Duodenal mucosa (tissue), 2 donors: ENCODE measurements at regions not wholly inside any gene's neighbourhood (a gene's known extent, or its start where the extent isn't known, plus 50 kb on each side); places are given as distances from the start of the nearest gene placed in this dataset.

Source experiments
- H3K27ac ChIP-seq: one replicate; pipeline ENCODE4 v1.7.0; 2013; ENCODE audit warnings: low read depth, low read length
- H3K27me3 ChIP-seq, 2 donors: one replicate each; pipeline ENCODE4 v1.7.0; 2013; ENCODE audit warnings: low read length in 2 of 2, control low read depth in 1 of 2; ENCODE audit not compliant: insufficient read depth in 2 of 2, control insufficient read depth in 1 of 2
- H3K36me3 ChIP-seq, 2 donors: one replicate each; pipeline ENCODE4 v1.7.0; 2013; ENCODE audit warnings: low read length in 2 of 2, control low read depth in 1 of 2; ENCODE audit not compliant: insufficient read depth in 2 of 2, control insufficient read depth in 1 of 2
- H3K4me1 ChIP-seq, 2 donors: one replicate each; pipeline ENCODE4 v1.7.0; 2013; ENCODE audit warnings: low read length in 2 of 2, control low read depth in 1 of 2; ENCODE audit not compliant: insufficient read depth in 2 of 2, control insufficient read depth in 1 of 2
- H3K4me3 ChIP-seq, 2 donors: one replicate each; pipeline ENCODE4 v1.7.0; 2013; ENCODE audit warnings: low read length in 2 of 2, low read depth in 1 of 2
- H3K9ac ChIP-seq, 2 donors: one replicate each; pipeline ENCODE4 v1.7.0; 2013; ENCODE audit warnings: low read length in 2 of 2, low read depth in 1 of 2
- H3K9me3 ChIP-seq, 2 donors: one replicate each; pipeline ENCODE4 v1.7.0; 2013; ENCODE audit warnings: low read length in 2 of 2, control low read depth in 1 of 2; ENCODE audit not compliant: control insufficient read depth in 1 of 2

GRCh38 chr11:36807871-36808270, 209.8 kb upstream of the RAG2 start:
- H3K27me3 ChIP-seq: no peaks in the 10 kb centered on the region
- no peak overlapping the region for H3K27ac ChIP-seq
- no peak overlapping the region for H3K4me3 ChIP-seq
- H3K9me3 ChIP-seq: no peaks in the 10 kb centered on the region
- no peak overlapping the region for H3K9ac ChIP-seq
- H3K4me1 ChIP-seq: no peaks in the 10 kb centered on the region
- no peaks in the 10 kb centered on the region for H3K36me3 ChIP-seq

GRCh38 chr11:36803084-36803483, 205.0 kb upstream of the RAG2 start:
- H3K4me1 ChIP-seq: no peaks in the 10 kb centered on the region
- H3K9me3 ChIP-seq: no peaks in the 10 kb centered on the region
- no peaks in the 10 kb centered on the region for H3K36me3 ChIP-seq
- H3K27me3 ChIP-seq: no peaks in the 10 kb centered on the region
- no peak overlapping the region for H3K9ac ChIP-seq
- H3K4me3 ChIP-seq: no peak overlapping the region
- no peak overlapping the region for H3K27ac ChIP-seq

GRCh38 chr11:36792996-36793914, 195.2 kb upstream of the RAG2 start:
- no peak overlapping the region for H3K27ac ChIP-seq

GRCh38 chr11:36791957-36792356, 193.9 kb upstream of the RAG2 start:
- Histone ChIP-seq H3K4me3 (no peak overlapping the region), H3K27ac (no peak overlapping the region), H3K9me3 (no peaks in the 10 kb centered on the region), H3K4me1 (no peaks in the 10 kb centered on the region), H3K27me3 (no peaks in the 10 kb centered on the region), H3K36me3 (no peaks in the 10 kb centered on the region), H3K9ac (no peak overlapping the region)

More at GRCh38 chr11:36792996-36793914, 195.2 kb upstream of the RAG2 start:
- no peak overlapping the region for H3K4me3 ChIP-seq
- no peak overlapping the region for H3K9ac ChIP-seq
- H3K9me3 ChIP-seq: no peaks in the 10 kb centered on the region
- H3K27me3 ChIP-seq: no peaks in the 10 kb centered on the region
- no peaks in the 10 kb centered on the region for H3K4me1 ChIP-seq
- no peaks in the 10 kb centered on the region for H3K36me3 ChIP-seq

GRCh38 chr11:36790526-36790925, 192.5 kb upstream of the RAG2 start:
- Histone ChIP-seq H3K27ac (no peak overlapping the region), H3K9me3 (no peaks in the 10 kb centered on the region), H3K4me3 (no peak overlapping the region), H3K9ac (no peak overlapping the region), H3K36me3 (no peaks in the 10 kb centered on the region), H3K27me3 (no peaks in the 10 kb centered on the region), H3K4me1 (no peaks in the 10 kb centered on the region)

- Histone ChIP-seq H3K36me3 (no peaks in the 10 kb centered on the region), H3K27ac (no peak overlapping the region), H3K4me3 (no peak overlapping the region), H3K27me3 (no peaks in the 10 kb centered on the region), H3K9me3 (no peaks in the 10 kb centered on the region), H3K9ac (no peak overlapping the region), H3K4me1 (no peaks in the 10 kb centered on the region)
Observed at GRCh38 chr11:36783808-36784207, 185.8 kb upstream of the RAG2 start.

- peaks cover 0 to 4% of the 10 kb centered on the region in 2 donors for H3K27me3 ChIP-seq
- no peak overlapping the region for H3K27ac ChIP-seq
- no peaks in the 10 kb centered on the region for H3K4me1 ChIP-seq
- no peaks in the 10 kb centered on the region for H3K9me3 ChIP-seq
- H3K36me3 ChIP-seq: no peaks in the 10 kb centered on the region
- no peak overlapping the region for H3K4me3 ChIP-seq
- no peak overlapping the region for H3K9ac ChIP-seq
Observed at GRCh38 chr11:36779791-36780190, 181.8 kb upstream of the RAG2 start.

GRCh38 chr11:36777311-36777710, 179.3 kb upstream of the RAG2 start:
- H3K4me1 ChIP-seq: no peaks in the 10 kb centered on the region

GRCh38 chr11:36775756-36776155, 177.7 kb upstream of the RAG2 start:
- Histone ChIP-seq H3K27me3 (peaks cover 0 to 4% of the 10 kb centered on the region in 2 donors), H3K9me3 (no peaks in the 10 kb centered on the region), H3K4me1 (no peaks in the 10 kb centered on the region), H3K9ac (no peak overlapping the region), H3K36me3 (no peaks in the 10 kb centered on the region), H3K27ac (no peak overlapping the region), H3K4me3 (no peak overlapping the region)

More at GRCh38 chr11:36777311-36777710, 179.3 kb upstream of the RAG2 start:
- Histone ChIP-seq H3K36me3 (no peaks in the 10 kb centered on the region), H3K27me3 (peaks cover 0 to 4% of the 10 kb centered on the region in 2 donors), H3K9me3 (no peaks in the 10 kb centered on the region), H3K4me3 (no peak overlapping the region), H3K27ac (no peak overlapping the region), H3K9ac (no peak overlapping the region)

GRCh38 chr11:36775130-36775529, 177.1 kb upstream of the RAG2 start:
- H3K27me3 ChIP-seq: peaks cover 0 to 4% of the 10 kb centered on the region in 2 donors
- H3K9ac ChIP-seq: no peak overlapping the region
- H3K4me1 ChIP-seq: no peaks in the 10 kb centered on the region
- no peaks in the 10 kb centered on the region for H3K36me3 ChIP-seq
- H3K27ac ChIP-seq: no peak overlapping the region
- H3K9me3 ChIP-seq: no peaks in the 10 kb centered on the region
- H3K4me3 ChIP-seq: no peak overlapping the region
